IMR-90 (cell line): ENCODE measurements at regions not wholly inside any gene's neighbourhood (a gene's known extent, or its start where the extent isn't known, plus 50 kb on each side); places are given as distances from the start of the nearest gene placed in this dataset.

Experiments used
- ATAC-seq: fragments of 200-7000 bp; cut with Tn5 transposase; 2 replicates; pipeline ENCODE4 v1.9.1; 2020; ENCODE audit warnings: low read depth, mild to moderate bottlenecking, moderate library complexity
- BruUV-seq: library from RNA; stranded (reverse); fragments of 400-500 nt; replicated peaks from 2 replicates; lab custom pipeline; 2021; lab: Mats Ljungman, UMichigan
- CTCF ChIA-PET: fragments of 300-600 bp; formaldehyde crosslinking; extraction: SDS; loops from one replicate; lab custom pipeline; 2021; ENCODE audit warnings: antibody characterized with exemption; lab: Yijun Ruan, JAX
- POLR2A ChIA-PET: fragments of 300-600 bp; sonication (Branson Sonifier 250); formaldehyde crosslinking; loops from one replicate; lab custom pipeline; 2022; ENCODE audit warnings: antibody characterized with exemption; ENCODE audit not compliant: unreplicated experiment; lab: Charles Lee
- DNase-seq: peaks from one replicate; pipeline ENCODE4 v3.0.0; 2013
- H2AFZ ChIP-seq: replicated peaks from 2 replicates; pipeline ENCODE3; 2013; ENCODE audit warnings: low read length, mild to moderate bottlenecking; ENCODE audit not compliant: poor library complexity
- H2AK5ac ChIP-seq: 2 replicates; pipeline ENCODE4 v1.6.1; 2013; ENCODE audit warnings: low read depth, low read length, inconsistent platforms
- H2AK9ac ChIP-seq: replicated peaks from 2 replicates; pipeline ENCODE3; 2013; ENCODE audit warnings: mild to moderate bottlenecking, low read depth, low read length, moderate library complexity; ENCODE audit not compliant: poor library complexity
- H2BK120ac ChIP-seq: 2 replicates; pipeline ENCODE4 v1.6.1; 2013; ENCODE audit warnings: low read depth, low read length, inconsistent platforms
- H2BK15ac ChIP-seq: 3 replicates; pipeline ENCODE4 v1.6.1; 2013; ENCODE audit warnings: low read depth, low read length, inconsistent platforms
- H2BK20ac ChIP-seq: 2 replicates; pipeline ENCODE4 v1.6.1; 2013; ENCODE audit warnings: low read depth, mild to moderate bottlenecking, inconsistent platforms, low read length, moderate library complexity
- H2BK5ac ChIP-seq: 2 replicates; pipeline ENCODE4 v1.6.1; 2013; ENCODE audit warnings: mild to moderate bottlenecking, low read depth, low read length, inconsistent platforms; ENCODE audit not compliant: poor library complexity, severe bottlenecking
- H3K14ac ChIP-seq: replicated peaks from 2 replicates; pipeline ENCODE4 v1.6.1; 2013; ENCODE audit warnings: low read depth, low read length, inconsistent platforms
- H3K18ac ChIP-seq: 2 replicates; pipeline ENCODE4 v1.6.1; 2013; ENCODE audit warnings: low read depth, low read length, control low read depth
- H3K23ac ChIP-seq: 2 replicates; pipeline ENCODE4 v1.6.1; 2013; ENCODE audit warnings: low read depth, low read length, inconsistent platforms
- H3K27ac ChIP-seq: 2 replicates; pipeline ENCODE4 v1.5.1; 2013; ENCODE audit warnings: mild to moderate bottlenecking, control low read depth, low read length; ENCODE audit not compliant: insufficient read depth
- H3K27me3 ChIP-seq: 2 replicates; pipeline ENCODE4 v1.6.1; 2013; ENCODE audit warnings: low read length; ENCODE audit not compliant: control insufficient read depth, insufficient read depth
- H3K36me3 ChIP-seq: 2 replicates; pipeline ENCODE4 v1.6.1; 2013; ENCODE audit warnings: low read length, mixed read lengths; ENCODE audit not compliant: control insufficient read depth, insufficient read depth
- H3K4ac ChIP-seq: 2 replicates; pipeline ENCODE4 v1.6.1; 2013; ENCODE audit warnings: low read depth, low read length, inconsistent platforms
- H3K4me1 ChIP-seq: 2 replicates; pipeline ENCODE4 v1.6.1; 2013; ENCODE audit warnings: low read length, mixed read lengths; ENCODE audit not compliant: control insufficient read depth, insufficient read depth
- H3K4me2 ChIP-seq: 2 replicates; pipeline ENCODE4 v1.6.1; 2013; ENCODE audit warnings: low read depth, mild to moderate bottlenecking, control low read depth, low read length, moderate library complexity
- H3K4me3 ChIP-seq: 2 replicates; pipeline ENCODE4 v1.5.1; 2013; ENCODE audit warnings: low read depth, mild to moderate bottlenecking, control low read depth, low read length, moderate library complexity; ENCODE audit not compliant: insufficient read depth
- H3K56ac ChIP-seq: 2 replicates; pipeline ENCODE4 v1.6.1; 2013; ENCODE audit warnings: low read length, inconsistent platforms; ENCODE audit not compliant: insufficient read depth; ENCODE audit errors: extremely low read depth
- H3K79me1 ChIP-seq, 2 experiments: 2 replicates each; pipeline ENCODE4 v1.6.1; 2013; ENCODE audit warnings: low read length in 2 of 2, inconsistent platforms in 1 of 2, low read depth in 1 of 2
- H3K9ac ChIP-seq: 2 replicates; pipeline ENCODE4 v1.6.1; 2013; ENCODE audit warnings: low read depth, low read length, control low read depth
- H3K9me1 ChIP-seq: 2 replicates; pipeline ENCODE4 v1.6.1; 2013; ENCODE audit warnings: low read length, inconsistent platforms; ENCODE audit not compliant: insufficient read depth
- H3K9me3 ChIP-seq: 2 replicates; pipeline ENCODE4 v1.6.1; 2013; ENCODE audit warnings: low read length; ENCODE audit not compliant: control insufficient read depth, insufficient read depth
- H4K20me1 ChIP-seq: 2 replicates; pipeline ENCODE4 v1.6.1; 2013; ENCODE audit warnings: low read length, inconsistent platforms; ENCODE audit not compliant: insufficient read depth
- H4K5ac ChIP-seq: 2 replicates; pipeline ENCODE4 v1.6.1; 2013; ENCODE audit warnings: mild to moderate bottlenecking, low read depth, low read length, control low read depth
- H4K8ac ChIP-seq, 2 experiments: 2 replicates each; pipeline ENCODE4 v1.6.1; 2013; ENCODE audit warnings: low read depth in 2 of 2, low read length in 2 of 2, control low read depth in 1 of 2, inconsistent platforms in 1 of 2
- H4K91ac ChIP-seq: 2 replicates; pipeline ENCODE4 v1.6.1; 2013; ENCODE audit warnings: low read depth, low read length, inconsistent platforms; ENCODE audit not compliant: insufficient read depth
- BHLHE40 ChIP-seq: fragments of 150-350 bp; IDR thresholded peaks from 2 replicates; pipeline ENCODE4 v1.6.1; 2016; ENCODE audit warnings: mild to moderate bottlenecking, low read depth, low read length
- CEBPB ChIP-seq: IDR thresholded peaks from 2 replicates; pipeline ENCODE4 v1.6.1; 2012; ENCODE audit warnings: low read depth, low read length, improper control_type of control experiment
- CHD1 ChIP-seq: IDR thresholded peaks from 2 replicates; pipeline ENCODE4 v1.6.1; 2012; ENCODE audit warnings: low read depth, low read length, improper control_type of control experiment
- MAFK ChIP-seq: IDR thresholded peaks from 2 replicates; pipeline ENCODE4 v1.6.1; 2012; ENCODE audit warnings: low read depth, low read length, improper control_type of control experiment
- MAZ ChIP-seq: IDR thresholded peaks from 2 replicates; pipeline ENCODE4 v1.6.1; 2012; ENCODE audit warnings: low read depth, mild to moderate bottlenecking, low read length, improper control_type of control experiment, moderate library complexity, borderline replicate concordance
- MXI1 ChIP-seq: IDR thresholded peaks from 2 replicates; pipeline ENCODE4 v1.6.1; 2012; ENCODE audit warnings: low read depth, mild to moderate bottlenecking, low read length, moderate library complexity, borderline replicate concordance
- POLR2A ChIP-seq: IDR thresholded peaks from 2 replicates; pipeline ENCODE4 v1.6.1; 2012; ENCODE audit warnings: mild to moderate bottlenecking, low read depth, low read length
- RAD21 ChIP-seq: IDR thresholded peaks from 2 replicates; pipeline ENCODE4 v1.6.1; 2012; ENCODE audit warnings: low read length, improper control_type of control experiment
- RFX5 ChIP-seq: IDR thresholded peaks from 2 replicates; pipeline ENCODE4 v1.8.0; 2012; ENCODE audit warnings: low read depth, mild to moderate bottlenecking, low read length, moderate library complexity
- WGBS, 2 experiments: methylation state at CpG; one replicate each; pipeline versions ENCODE4 v1.1.5 to v1.1.7; 2013; ENCODE audit warnings: missing lambda C conversion rate in 2 of 2; ENCODE audit not compliant: insufficient read length in 1 of 2; ENCODE audit errors: extremely low coverage in 2 of 2; 5-methylcytosine and 5-hydroxymethylcytosine counted together
- dilution Hi-C: fragments of 300-500 bp; cut with HindIII; formaldehyde crosslinking; loops from one replicate; pipeline ENCODE4 v1.14.3; 2018; ENCODE audit warnings: low sequenced_read_pairs; ENCODE audit not compliant: unreplicated experiment
- in situ Hi-C: fragments of 300-500 bp; cut with MboI; formaldehyde crosslinking; loops from 3 replicates; pipeline ENCODE4 v1.14.3; 2019; ENCODE audit warnings: low sequenced_read_pairs, inconsistent platforms, mixed read lengths
- intact Hi-C: fragments of 100-400 bp; cut with micrococcal nuclease; formaldehyde crosslinking; loops from 2 replicates; pipeline ENCODE4 v1.10.0; 2022
- TF ChIP-seq, protein P1 (sequence below): fragments of 150-350 bp; IDR thresholded peaks from 2 replicates; pipeline ENCODE4 v1.6.1; 2017; ENCODE audit warnings: mild to moderate bottlenecking, antibody characterized with exemption, low read length, low read depth

DNA sequence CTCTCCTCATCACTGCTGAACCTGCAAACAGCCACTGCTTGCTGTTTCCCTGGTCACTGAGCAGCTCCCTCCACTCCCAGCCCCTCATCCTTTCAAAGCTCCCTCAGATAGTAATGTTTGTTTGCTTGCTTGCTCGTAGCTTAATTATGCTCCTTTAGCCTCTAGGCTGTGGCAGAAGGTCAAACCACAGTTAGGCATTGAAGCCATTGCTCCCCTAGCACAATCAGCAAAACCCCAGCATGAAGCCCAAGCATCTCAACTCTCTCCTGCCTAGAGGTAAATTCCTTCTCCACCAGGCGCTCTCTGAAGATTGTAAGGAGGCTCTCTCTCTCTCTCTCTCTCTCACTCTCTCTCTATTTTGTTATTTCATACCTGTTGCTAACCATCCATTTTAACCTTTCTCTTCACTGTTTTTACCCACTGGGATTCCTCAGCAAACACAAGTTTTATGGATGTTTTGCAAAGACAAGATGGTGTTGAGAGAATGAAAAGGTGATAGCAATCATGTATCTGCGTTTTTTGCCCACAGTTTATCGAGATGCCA lies 135.9 kb upstream of the HNRNPA3 start:
- Histone ChIP-seq H2AFZ (no peak overlapping the region), H3K9ac (no peak overlapping the region), H2BK15ac (no peak overlapping the region), H2AK9ac (no peak overlapping the region), H3K27ac (no peak overlapping the region), H3K9me1 (no peaks in the 10 kb centered on the region), H3K4ac (no peak overlapping the region), H3K4me2 (no peak overlapping the region), H3K56ac (no peak overlapping the region), H3K36me3 (no peaks in the 10 kb centered on the region), H2AK5ac (no peak overlapping the region), H3K27me3 (no peaks in the 10 kb centered on the region), H3K4me1 (no peaks in the 10 kb centered on the region), H2BK120ac (no peak overlapping the region), H3K79me1 (no peaks in the 10 kb centered on the region), H4K8ac (no peak overlapping the region), H3K14ac (no peak overlapping the region), H3K9me3 (no peaks in the 10 kb centered on the region), H2BK5ac (no peak overlapping the region), H3K23ac (no peak overlapping the region), H3K4me3 (no peak overlapping the region), H2BK20ac (no peak overlapping the region), H3K18ac (no peak overlapping the region), H4K20me1 (no peaks in the 10 kb centered on the region), H4K91ac (no peak overlapping the region), H4K5ac (no peak overlapping the region)
- no TSS peak for BruUV-seq
- ChIA-PET POLR2A (no interaction called here), CTCF (interaction anchor here (0.9 kb wide), 1 partner anchor 18 kb away, joined by 3 read pairs; no protein-coding TSS in a partner anchor)
- in situ Hi-C loops (no loop called here), intact Hi-C loops (no loop called here), dilution Hi-C loops (no loop called here)
- DNase-seq (no peak), ATAC-seq (no peak)
- TF ChIP-seq, protein P1, sequence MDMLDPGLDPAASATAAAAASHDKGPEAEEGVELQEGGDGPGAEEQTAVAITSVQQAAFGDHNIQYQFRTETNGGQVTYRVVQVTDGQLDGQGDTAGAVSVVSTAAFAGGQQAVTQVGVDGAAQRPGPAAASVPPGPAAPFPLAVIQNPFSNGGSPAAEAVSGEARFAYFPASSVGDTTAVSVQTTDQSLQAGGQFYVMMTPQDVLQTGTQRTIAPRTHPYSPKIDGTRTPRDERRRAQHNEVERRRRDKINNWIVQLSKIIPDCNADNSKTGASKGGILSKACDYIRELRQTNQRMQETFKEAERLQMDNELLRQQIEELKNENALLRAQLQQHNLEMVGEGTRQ, result no peak
- TF ChIP-seq MAFK, result no peak
- TF ChIP-seq CEBPB, result no peak
- no peak for TF ChIP-seq RAD21
- TF ChIP-seq MAZ, result no peak
- no peak for TF ChIP-seq MXI1
- no peak for TF ChIP-seq RFX5
- TF ChIP-seq CHD1, result no peak
- TF ChIP-seq POLR2A, result no peak
- no peak for TF ChIP-seq BHLHE40
- WGBS, 2 experiments, result no CpG with 5 or more reads among the region's 4 CpGs
